ENCODE measurements at regions not wholly inside any gene's neighbourhood (a gene's known extent, or its start where the extent isn't known, plus 50 kb on each side); places are given as distances from the start of the nearest gene placed in this dataset.
"Not testable (repeated sequence)": the region's sequence is repeated elsewhere in the genome, so short reads cannot be mapped to it uniquely, and the experiment has no call there.

DNA sequence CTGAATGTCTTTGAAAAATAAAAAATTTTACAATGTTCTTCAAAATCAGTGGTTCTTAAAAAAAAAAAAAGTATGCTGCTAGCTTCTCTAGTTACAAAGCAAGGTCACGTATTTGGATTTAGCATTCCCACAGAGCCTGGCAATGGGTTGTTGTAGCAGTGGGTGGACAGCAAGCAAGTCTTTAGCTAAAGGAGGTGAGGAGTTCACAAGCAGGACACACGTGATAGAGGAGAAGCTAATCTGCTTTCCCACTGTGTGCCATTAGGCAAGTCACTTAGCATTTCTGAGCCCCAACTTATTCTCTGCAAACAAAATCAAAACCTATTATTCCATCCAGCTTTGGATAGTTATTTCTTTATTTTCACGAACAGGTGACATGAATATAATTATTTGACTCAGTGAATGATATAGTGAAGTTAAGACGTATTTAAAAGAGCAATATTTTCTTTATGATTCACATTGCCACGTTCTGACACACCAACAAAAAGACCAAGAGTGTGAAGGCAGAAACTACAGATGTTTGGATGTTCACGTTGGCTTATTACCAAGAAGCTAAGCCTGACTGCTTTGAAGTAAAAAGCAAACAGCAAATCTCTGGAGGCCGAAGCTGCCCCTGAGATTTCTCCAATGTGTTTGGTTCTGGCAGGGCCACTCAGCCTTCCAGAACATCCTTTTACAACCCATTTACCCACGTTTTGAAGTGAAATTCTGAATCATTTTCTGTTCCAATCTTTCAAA is 612.1 kb upstream of the CDH6 start:
- no peak for DNase-seq

DNA sequence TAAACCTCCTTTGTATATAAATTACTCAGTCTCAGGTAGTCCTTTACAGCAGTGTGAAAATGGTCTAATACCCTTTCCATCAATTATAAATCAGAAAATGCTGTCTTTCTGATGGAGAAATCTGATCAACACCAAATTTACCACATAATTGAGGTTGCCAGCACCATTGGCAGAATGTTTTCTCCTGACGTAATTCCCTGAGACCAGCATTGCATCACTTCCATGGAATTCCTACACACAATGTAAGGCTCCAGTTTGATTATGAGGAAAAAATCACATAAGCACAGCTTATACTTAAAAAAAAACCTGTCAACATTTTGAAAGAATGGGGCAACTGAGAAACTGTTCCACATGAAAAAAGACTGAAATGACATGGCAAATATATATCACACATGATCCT is 618.7 kb upstream of the CDH6 start:
- DNase-seq: no peak

DNA sequence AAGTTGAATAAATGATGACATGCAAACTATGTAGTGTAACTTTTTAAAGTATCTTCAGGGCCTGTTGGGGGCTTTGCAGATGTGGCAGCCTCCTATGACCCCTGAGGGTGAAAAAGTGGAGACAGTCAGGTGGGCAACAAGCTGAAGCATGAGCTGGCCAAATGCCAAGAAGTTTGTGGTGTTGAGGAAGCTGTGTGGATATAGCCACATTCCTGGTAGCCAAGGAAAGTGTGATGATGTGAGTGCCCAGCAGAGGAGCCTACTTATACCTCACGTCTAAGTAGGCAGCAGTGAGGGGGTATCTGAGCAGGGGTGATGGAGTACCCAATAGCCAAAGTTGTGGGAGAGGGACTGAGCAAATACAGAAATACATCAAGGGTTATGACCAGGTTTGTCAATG is 621.2 kb upstream of the CDH6 start:
- DNase-seq: no peak

DNA sequence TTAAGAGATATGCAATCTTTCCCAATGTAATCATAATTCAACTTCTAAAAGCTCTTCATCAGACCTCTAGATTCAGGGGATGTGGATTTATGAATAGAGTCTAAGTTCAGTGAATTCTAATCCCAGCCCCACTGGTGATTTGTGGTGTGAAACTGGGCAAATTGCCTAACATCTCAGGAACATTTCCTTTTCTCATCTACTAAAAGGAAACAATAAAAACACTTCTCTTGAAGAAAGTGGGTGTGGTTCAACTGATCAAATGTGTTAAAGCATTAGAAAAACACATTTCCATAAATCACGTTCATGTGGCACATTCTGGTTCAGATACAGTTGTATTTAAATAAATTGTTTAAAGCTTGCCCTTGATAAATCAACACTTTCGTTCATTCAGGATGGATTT is 631.7 kb upstream of the CDH6 start:
- DNase-seq: no peak

DNA sequence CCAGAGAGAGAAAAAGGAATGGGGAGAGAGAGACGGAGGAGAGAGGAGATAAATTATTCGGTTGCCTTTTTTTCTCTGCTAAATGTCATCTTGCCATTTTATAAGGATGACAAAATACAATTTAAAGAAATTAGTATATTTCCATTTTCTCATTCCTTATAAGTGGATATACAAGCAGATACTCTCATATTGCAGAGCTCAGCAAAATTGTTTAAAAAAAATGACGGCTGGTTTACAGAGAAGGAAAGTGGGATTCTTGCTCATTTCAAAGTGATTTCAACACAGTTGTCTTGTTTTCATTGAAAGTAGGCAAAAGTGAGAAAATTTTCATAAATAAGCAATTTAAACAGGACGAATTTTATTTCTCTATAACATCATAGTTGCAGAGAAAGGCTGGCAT is 641.9 kb upstream of the CDH6 start:
- DNase-seq: no peak

DNA sequence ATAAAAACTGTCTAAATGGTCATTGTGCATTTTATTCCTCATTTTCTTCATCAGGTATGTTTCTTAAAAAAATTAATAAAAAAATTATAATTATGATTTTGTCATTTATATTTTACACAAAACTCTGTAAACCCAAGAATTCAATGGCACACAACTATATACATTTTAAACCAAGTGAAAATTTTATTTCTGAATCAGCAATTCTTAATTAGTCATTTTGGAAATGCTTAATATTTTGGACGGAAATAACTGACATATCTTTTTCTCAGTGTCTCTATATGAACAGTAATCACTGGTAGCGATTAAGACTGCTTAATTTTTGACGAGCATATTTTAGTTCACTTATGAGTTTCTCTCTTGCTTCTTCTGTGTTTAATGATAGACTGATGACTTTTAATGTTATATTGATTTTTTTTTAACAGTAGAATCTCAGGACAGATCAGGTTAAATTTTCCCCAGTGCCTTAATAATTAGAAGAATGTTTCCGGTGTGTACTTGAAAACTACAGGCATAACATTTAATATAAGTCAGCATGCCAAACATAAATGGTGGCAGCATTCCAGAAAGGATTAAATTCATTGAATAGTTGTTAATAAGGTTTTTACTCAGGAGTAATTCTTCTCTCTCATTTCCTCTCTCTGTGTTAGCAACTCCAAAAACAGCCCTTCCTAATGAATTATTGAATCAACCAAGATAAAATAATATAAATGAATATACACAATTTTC is 644.7 kb upstream of the CDH6 start:
- no peak for DNase-seq

DNA sequence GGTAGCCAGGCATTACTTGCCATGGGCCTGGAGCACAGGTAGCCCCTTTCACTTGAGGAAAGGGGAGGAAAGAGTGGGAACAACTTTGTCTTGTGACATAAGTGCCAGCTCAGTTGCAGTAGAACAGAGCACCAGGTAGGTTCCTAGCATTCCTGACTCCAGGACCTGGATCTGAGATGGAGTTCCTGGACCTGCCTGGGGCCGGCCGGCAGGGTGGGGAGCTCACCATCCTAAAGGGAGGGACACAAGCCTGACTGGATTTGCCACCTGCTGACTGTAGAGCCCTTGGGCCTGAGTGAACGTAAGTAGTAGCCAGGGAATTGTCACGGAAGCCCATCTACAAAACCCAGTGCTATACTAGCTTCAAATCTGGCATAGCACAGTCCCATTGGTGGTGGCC is 653.3 kb upstream of the CDH6 start:
- no peak for DNase-seq

DNA sequence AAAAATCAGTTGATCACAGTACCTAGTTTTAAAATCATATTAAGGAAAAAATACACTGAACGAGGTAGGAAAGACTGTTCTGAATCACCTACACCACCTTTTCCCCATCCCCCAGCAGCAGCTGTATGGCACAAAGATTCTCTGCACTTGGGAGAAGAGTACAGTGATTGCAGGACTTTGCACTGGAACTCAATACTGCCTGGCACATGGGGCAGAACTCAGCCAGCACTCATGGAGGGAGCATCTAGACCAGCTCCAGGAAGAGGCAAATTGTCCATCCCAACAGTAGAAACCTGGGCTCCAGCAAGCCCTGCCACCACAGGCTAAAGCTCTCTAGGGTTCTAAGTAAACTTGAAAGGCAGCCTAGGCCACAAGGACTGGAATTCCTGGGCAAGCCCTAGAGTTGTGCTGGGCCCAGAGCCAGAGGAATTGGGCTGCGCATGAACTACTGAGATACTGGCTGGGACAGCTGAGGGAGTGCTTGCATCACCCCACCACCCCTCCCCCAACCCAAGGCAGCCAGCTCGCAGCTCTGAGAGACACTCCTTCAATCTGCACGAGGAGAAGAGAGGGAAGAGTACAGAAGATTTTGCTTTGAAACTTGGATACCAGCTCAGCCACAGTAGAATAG is 654.4 kb upstream of the CDH6 start:
- no peak for DNase-seq

DNA sequence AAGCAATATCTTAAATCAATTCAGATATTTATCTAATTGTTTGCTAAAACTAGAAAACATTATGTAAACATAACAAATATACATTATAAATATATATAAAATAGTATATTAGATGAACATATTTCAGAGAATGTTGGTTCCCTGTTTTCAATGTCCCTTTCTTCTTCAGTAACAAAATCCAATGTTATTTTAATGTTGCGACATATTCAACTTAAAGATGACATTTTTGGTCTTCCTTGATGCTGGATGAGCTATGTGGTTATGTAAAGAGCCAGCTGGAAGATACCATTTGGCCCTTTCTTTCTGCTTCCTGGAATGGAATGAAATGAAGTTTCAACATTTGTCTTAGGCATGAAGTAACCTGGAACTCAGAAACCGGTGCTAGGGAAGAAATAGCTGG is 668.1 kb upstream of the CDH6 start:
- no peak for DNase-seq

DNA sequence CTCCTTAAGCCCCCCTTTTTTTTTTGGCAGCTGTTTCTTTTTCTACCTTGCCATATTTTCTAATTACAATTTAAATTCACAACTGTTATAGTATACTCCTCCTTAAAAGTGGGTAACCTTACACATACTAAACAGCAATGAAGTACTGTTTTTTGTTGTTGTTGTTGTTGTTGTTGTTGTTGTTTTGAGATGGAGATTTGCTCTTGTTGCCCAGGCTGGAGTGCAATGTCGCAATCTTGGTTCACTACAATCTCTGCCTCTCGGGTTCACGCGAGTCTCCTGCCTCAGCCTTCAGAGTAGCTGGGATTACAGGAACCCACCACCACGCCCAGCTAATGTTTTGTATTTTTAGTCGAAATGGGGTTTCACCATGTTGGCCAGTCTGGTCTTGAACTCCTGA is 669.1 kb upstream of the CDH6 start:
- no peak for DNase-seq

DNA sequence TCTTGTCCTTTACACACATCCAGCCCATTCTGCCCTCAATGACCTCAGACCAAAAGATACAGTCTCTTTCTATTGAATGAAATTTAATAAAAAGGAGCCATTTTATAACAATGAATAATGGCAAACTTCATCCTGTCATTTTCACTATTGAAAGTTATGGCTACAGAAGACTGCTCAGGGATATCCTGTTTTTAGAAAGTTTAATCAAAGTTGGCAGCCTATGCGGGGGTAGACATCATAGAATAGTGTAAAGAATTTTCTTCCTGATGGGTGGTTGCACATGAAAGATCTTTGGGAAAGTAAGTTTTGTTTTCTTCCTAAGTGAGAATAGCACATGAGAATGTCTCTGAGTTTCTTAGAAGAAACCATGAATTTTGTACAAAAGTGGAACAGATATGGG is 670.4 kb upstream of the CDH6 start:
- DNase-seq: no peak

DNA sequence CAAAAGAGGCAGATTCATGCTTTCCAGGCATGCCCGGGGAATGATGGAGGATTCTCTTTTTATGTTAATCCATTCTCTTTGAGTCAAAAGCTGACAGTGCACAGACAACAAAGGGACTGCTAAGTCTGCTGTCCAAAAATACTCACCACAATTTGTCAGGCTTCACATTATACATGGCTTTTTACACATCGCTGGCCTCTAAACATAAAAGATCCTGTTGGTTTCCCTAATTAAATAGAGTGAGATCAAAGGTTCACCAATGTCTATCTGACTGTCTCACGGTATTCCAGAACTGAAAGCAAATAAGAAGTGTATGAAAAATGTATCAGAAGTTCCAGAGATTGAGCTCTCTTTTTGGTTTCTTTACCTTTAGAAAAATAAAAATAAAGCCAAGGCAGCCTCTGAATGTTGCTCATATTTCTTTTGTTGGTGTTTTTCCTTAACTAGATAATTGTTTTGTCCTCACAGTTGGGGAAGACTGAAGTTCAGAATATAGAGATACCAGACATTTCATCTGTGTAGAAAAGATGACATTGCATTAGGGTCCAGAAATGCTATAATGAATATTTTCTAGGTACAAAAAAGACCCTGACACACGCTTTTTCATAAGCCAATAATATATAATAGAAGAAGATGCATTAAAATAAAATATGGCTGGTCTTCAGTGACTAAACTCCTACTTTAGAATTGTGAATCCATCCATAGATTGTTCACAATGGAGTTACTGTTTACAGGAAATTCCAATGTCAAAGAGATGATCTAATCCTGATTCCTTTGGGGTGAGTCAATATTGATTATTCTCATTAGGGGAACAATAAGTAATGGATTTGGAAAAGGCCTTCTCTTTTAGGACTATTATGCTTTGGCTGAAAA is 688.2 kb upstream of the CDH6 start:
- DNase-seq: no peak

DNA sequence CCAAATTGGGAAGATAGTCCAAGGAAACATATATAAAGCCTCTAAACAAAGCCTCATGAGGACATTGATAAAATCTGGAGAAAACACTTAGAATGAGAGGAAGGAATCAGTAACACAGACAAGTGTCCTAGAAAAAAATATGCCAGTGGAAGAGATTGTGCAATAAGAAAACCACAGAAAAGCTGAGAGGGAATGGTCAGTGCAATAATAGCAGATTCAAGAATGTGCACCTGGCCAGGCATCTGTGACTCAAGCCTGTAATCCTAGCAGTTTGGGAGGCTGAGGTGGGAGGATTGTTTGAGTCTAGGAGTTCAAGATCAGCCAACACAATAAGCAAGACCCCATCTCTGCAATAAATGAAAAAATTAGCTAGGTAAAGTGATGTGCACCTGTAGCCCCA is 691.2 kb upstream of the CDH6 start:
- DNase-seq: no peak

DNA sequence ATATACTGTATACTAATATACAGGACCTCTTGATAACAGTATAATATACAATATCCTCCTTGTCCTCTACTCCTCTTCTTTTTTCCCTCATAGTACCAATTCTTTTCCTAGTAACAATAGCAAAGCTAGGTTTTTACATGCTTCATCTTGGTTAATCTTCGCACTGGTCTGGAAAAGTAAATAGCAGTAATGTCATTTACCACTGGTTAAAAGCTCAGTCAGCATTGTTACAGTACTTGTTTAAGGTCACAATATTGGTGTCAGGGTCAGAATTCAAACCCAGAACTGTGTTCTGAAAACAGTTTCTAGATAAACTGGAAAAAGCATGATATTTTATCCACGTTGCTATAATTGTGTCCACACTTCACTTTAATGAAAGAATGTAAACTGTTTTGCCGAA is 692.4 kb upstream of the CDH6 start:
- no peak for DNase-seq

DNA sequence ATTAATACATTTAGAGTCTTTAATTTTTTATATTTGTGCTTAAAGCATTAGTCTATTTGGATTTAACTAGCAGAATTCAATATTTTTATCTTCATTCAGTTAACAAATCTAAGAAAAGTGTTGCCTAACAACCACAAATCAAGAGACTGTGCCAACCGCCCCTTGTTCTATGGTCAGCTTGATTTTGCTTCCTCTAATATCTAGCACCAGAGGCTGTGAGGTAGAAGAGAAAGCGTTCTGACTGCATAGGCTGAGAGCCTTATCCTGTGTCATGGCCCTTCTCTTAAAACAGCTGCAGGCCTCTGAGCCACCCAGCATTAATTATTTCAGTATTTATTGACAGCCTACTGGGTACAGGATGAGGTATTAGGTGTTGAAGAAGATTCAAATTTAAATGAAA is 693.0 kb upstream of the CDH6 start:
- no peak for DNase-seq

DNA sequence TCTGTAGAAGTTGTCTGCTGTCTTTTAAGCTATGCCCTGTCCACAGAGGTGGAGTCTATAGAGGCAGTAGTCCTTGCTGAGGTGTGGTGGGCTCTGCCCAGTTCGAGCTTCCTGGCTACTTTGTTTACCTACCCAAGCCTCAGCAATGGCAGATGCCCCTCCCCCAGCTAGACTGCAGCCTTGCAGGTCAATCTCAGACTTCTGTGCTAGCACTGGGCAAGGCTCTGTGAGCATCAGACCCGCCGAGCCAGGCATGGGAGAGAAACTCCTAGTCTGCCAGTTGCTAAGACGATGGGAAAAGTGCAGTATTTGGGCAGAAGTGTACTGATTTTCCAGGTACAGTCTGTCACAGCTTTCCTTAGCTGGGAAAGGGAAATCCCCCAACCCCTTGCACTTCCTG is 694.1 kb upstream of the CDH6 start:
- DNase-seq: no peak

DNA sequence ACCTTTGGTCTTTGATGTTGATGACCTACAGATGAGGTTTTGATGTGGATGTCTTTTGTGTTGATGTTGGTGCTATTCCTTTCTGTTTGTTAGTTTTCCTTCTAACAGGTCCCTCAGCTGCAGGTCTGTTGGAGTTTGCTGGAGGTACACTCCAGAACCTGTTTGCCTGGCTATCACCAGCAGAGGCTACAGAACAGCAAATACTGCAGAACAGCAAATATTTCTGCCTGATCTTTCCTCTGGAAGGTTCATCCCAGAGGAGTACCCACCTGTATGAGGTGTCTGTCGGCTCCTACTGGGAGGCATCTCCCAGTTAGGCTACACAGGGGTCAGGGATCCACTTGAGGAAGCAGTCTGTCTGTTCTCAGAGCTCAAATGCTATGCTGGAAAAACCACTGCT is 694.5 kb upstream of the CDH6 start:
- DNase-seq: no peak

DNA sequence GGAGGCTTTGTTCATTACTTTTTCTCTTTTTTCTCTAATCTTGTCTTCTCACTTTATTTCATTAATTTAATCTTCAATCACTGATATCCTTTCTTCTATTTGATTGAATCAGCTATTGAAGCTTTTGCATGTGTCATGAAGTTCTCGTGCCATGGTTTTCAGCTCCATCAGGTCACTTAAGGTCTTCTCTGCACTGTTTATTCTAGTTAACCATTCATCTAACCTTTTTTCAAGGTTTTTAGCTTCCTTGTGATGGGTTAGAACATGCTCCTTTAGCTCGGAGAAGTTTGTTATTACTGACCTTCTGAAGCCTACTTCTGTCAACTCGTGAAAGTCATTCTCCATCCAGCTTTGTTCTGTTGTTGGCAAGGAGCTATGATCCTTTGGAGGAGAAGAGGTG is 695.0 kb upstream of the CDH6 start:
- not testable (repeated sequence) for DNase-seq

DNA sequence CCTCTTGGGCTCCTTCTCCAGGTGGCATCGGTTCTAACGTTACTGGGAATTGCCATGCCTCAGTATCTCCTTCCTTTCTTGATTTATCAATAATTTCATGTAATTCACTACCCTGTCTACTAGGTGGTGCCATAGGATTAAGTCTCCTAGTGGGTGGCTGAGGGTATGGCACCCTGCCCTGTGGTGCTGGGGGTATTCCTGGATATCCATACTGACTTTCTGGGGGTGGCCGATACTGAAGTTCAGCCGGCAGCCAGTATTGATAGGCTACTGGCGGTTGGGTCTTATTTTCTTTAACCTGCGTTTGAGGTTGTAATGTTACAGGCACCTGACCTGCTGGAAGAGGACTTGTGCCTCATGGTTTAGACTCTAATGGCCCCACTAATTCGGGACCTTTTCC is 699.4 kb upstream of the CDH6 start:
- DNase-seq: not testable (repeated sequence)

DNA sequence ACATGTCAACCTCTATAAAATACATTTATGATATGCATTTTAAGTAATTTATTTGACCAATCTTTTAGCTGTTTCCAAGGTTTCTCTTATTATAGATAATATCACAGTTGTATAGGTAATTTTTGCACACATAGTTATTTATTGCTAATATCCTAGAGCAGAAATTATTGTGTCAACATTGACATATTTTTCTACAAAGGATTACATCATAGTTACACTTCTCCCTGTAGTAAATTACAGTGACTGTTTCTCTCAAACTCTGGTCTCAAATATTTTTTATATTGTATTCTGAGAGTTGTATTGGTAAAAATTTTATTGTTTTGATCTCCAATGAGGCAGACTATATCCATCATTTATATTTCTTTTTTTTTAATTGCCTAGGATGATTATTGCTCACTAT is 714.4 kb upstream of the CDH6 start:
- no peak for DNase-seq

DNA sequence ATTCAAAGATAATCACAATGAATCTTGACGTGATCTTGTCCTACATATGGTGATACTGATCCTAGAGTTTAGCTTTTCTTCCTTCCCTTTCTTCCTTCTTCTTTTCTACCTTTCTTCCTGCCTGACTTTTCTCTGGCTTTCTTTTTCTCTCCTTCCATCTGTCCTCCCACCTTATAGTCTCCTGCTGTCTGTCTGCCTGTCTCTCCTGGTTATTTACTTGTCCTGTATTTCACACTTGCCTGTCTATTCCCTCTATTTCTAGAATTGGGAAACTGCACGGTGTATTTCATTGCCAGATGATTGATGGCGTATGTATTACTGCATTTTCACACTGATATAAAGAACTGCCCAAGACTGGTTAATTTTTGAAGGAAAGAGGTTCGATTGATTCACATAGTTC is 718.1 kb upstream of the CDH6 start:
- DNase-seq: no peak

DNA sequence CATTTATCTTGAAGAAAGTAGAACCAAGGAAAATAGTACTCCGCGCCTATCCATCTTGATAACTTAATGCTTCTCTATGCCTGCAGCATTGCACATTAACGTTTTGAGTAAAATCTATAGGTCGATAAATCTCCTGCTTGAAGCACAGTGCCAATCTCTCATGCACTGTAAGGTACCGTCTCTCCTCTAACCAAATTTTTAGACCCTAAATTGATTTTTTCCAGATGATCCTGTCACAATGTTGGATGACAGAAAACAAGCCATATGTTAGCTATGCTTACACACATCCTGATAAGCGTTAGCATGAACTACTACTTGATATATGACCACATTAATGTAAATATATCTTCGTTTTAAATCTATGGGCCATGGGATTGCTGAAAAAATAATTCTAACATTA is 723.8 kb upstream of the CDH6 start:
- no peak for DNase-seq

DNA sequence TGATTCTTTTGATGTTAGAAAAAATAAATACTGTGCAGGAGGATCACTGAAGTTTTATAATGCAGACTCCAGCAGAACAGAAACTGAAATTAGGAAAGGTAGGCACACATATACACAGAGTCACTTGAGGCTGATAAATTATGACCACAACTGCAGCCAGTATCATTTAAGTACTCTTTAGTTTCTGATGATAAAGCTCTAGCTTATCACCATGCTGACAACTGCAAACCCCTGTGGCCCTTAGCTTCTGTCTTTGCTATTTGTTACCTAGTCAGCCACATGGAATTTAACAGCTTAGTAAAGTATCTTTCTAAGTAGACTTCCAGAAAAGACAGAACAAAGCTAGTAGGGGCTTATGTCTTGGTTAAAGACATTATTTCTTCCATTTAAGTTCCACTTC is 734.8 kb upstream of the CDH6 start:
- DNase-seq: no peak
